GM18520 (cell line): ENCODE measurements at regions not wholly inside any gene's neighbourhood (a gene's known extent, or its start where the extent isn't known, plus 50 kb on each side); places are given as distances from the start of the nearest gene placed in this dataset.

Source experiments
- ATAC-seq: cut with Tn5 transposase; IDR thresholded peaks from one replicate; pipeline ENCODE4 v1.9.1; 2021; ENCODE audit not compliant: unreplicated experiment

GRCh38 chr1:222046684-222047263 is 304.9 kb upstream of the DUSP10 start:
- ATAC-seq, result no peak

- ATAC-seq, result no peak
Observed at GRCh38 chr1:222045786-222046185, 303.9 kb upstream of the DUSP10 start.

- no peak for ATAC-seq
Observed at GRCh38 chr1:222045236-222045635, 303.3 kb upstream of the DUSP10 start.

- no peak for ATAC-seq
Observed at GRCh38 chr1:222043444-222044292, 301.8 kb upstream of the DUSP10 start.

- ATAC-seq, result no peak
Observed at GRCh38 chr1:222042120-222042519, 300.2 kb upstream of the DUSP10 start.

GRCh38 chr1:222040955-222041354 is 299.1 kb upstream of the DUSP10 start:
- ATAC-seq, result no peak

GRCh38 chr1:222040121-222040805 is 298.4 kb upstream of the DUSP10 start:
- ATAC-seq, result no peak

GRCh38 chr1:222038971-222039370 is 297.1 kb upstream of the DUSP10 start:
- ATAC-seq, result no peak

- ATAC-seq, result no peak
Observed at GRCh38 chr1:222037720-222038119, 295.8 kb upstream of the DUSP10 start.

GRCh38 chr1:222034790-222035189 is 292.9 kb upstream of the DUSP10 start:
- ATAC-seq, result no peak

GRCh38 chr1:222033450-222033849 is 291.6 kb upstream of the DUSP10 start:
- ATAC-seq, result no peak

- no peak for ATAC-seq
Observed at GRCh38 chr1:222031318-222031717, 289.4 kb upstream of the DUSP10 start.

GRCh38 chr1:222028676-222029075 is 286.8 kb upstream of the DUSP10 start:
- no peak for ATAC-seq

GRCh38 chr1:222028116-222028515 is 286.2 kb upstream of the DUSP10 start:
- ATAC-seq, result no peak

- no peak for ATAC-seq
Observed at GRCh38 chr1:222026280-222026679, 284.4 kb upstream of the DUSP10 start.

GRCh38 chr1:222023025-222023424 is 281.1 kb upstream of the DUSP10 start:
- ATAC-seq, result no peak

GRCh38 chr1:222021129-222021528 is 279.2 kb upstream of the DUSP10 start:
- ATAC-seq, result no peak

- no peak for ATAC-seq
Observed at GRCh38 chr1:222020553-222020952, 278.7 kb upstream of the DUSP10 start.

GRCh38 chr1:222019029-222019428 is 277.1 kb upstream of the DUSP10 start:
- no peak for ATAC-seq

GRCh38 chr1:222018041-222018440 is 276.2 kb upstream of the DUSP10 start:
- no peak for ATAC-seq

GRCh38 chr1:222015686-222016085 is 273.8 kb upstream of the DUSP10 start:
- no peak for ATAC-seq

GRCh38 chr1:222014001-222014400 is 272.1 kb upstream of the DUSP10 start:
- ATAC-seq, result no peak
